ENCODE measurements at regions not wholly inside any gene's neighbourhood (a gene's known extent, or its start where the extent isn't known, plus 50 kb on each side); places are given as distances from the start of the nearest gene placed in this dataset.
"Not testable (repeated sequence)": the region's sequence is repeated elsewhere in the genome, so short reads cannot be mapped to it uniquely, and the experiment has no call there.

GRCh38 chr5:110268283-110268682 is 458.2 kb downstream of the TMEM232 start:
- Histone ChIP-seq H3K4me3 (no peak overlapping the region), H3K4me1 (no peaks in the 10 kb centered on the region), H3K27me3 (no peaks in the 10 kb centered on the region), H3K27ac (no peak overlapping the region), H3K36me3 (replicated peaks in 1 of 2; ENCODE audit: insufficient read depth in 1 of 2, low read depth in 2 of 2) (no peaks in the 10 kb centered on the region), H3K9me3 (no peaks in the 10 kb centered on the region)
- intact Hi-C loops (cut with DNase I) = no loop called here
- TF ChIP-seq, protein P1, sequence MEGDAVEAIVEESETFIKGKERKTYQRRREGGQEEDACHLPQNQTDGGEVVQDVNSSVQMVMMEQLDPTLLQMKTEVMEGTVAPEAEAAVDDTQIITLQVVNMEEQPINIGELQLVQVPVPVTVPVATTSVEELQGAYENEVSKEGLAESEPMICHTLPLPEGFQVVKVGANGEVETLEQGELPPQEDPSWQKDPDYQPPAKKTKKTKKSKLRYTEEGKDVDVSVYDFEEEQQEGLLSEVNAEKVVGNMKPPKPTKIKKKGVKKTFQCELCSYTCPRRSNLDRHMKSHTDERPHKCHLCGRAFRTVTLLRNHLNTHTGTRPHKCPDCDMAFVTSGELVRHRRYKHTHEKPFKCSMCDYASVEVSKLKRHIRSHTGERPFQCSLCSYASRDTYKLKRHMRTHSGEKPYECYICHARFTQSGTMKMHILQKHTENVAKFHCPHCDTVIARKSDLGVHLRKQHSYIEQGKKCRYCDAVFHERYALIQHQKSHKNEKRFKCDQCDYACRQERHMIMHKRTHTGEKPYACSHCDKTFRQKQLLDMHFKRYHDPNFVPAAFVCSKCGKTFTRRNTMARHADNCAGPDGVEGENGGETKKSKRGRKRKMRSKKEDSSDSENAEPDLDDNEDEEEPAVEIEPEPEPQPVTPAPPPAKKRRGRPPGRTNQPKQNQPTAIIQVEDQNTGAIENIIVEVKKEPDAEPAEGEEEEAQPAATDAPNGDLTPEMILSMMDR (IDR thresholded peaks at IDR 0.05) = no peak
- no peak for TF ChIP-seq POLR2A (IDR thresholded peaks at IDR 0.05)
- ATAC-seq = no peak
- no peak for DNase-seq

DNA sequence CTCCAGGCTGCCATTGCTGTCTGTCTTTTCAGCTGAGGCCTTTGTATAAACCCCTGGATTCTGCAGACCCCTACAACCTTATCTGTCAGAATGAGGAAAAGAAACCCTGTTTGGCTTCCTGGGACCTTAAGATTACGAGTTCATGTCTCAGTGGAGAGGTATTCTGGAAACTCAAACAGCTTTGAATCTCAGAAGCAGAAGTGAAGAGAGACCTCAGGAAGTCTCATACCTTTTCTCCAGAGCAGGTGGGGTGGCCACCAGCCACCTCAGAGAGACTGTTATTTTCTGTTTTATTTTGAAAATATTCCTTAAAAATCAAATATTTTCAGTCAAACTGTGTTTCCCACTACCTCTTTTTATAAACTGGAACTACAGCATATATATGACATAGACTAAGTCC is 457.5 kb downstream of the TMEM232 start:
- no peak for TF ChIP-seq POLR2A (IDR thresholded peaks at IDR 0.05)
- TF ChIP-seq, protein P1 (IDR thresholded peaks at IDR 0.05) = no peak
- no peaks in the 10 kb centered on the region for H3K4me1 ChIP-seq
- H3K27me3 ChIP-seq = no peaks in the 10 kb centered on the region
- H3K9me3 ChIP-seq = no peaks in the 10 kb centered on the region
- intact Hi-C loops (cut with DNase I) = no loop called here
- H3K27ac ChIP-seq = no peak overlapping the region
- WGBS, 2 donors = 65 to 71% methylated on average over 1 of the region's 1 CpG
- H3K4me3 ChIP-seq = no peak overlapping the region
- DNase-seq (no peak), ATAC-seq (no peak)
- H3K36me3 ChIP-seq (replicated peaks in 1 of 2; ENCODE audit: insufficient read depth in 1 of 2, low read depth in 2 of 2) = no peaks in the 10 kb centered on the region

- TF ChIP-seq, protein P1 (IDR thresholded peaks at IDR 0.05) = no peak
- no peak for TF ChIP-seq POLR2A (IDR thresholded peaks at IDR 0.05)
- Histone ChIP-seq H3K4me1 (no peaks in the 10 kb centered on the region), H3K4me3 (no peak overlapping the region), H3K36me3 (replicated peaks in 1 of 2; ENCODE audit: insufficient read depth in 1 of 2, low read depth in 2 of 2) (no peaks in the 10 kb centered on the region), H3K9me3 (no peaks in the 10 kb centered on the region), H3K27me3 (no peaks in the 10 kb centered on the region), H3K27ac (no peak overlapping the region)
- DNase-seq (no peak), ATAC-seq (no peak)
- 52 to 68% methylated on average over 3 of the region's 3 CpGs for WGBS, 2 donors
- intact Hi-C loops (cut with DNase I) = no loop called here
Observed at GRCh38 chr5:110269478-110270142, 456.9 kb downstream of the TMEM232 start.

DNA sequence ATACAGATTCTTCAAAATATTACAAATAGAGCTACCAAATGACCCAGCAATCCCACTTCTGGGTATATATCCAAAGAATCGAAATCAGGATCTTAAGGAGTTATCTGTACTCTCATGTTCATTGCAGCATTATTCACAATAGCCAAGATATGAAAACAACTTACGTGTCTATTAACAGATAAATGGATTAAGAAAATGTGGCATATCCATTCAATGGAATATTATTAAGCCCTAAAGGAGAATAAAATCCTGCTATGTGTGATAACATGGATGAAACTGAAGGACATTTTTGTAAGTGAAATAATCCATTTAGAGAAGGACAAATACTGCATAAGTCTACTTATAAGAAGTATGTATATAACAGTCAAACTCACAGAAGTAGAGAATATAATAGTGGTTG is 450.6 kb downstream of the TMEM232 start:
- intact Hi-C loops (cut with DNase I) = no loop called here
- ATAC-seq = no peak
- whole genome bisulfite sequencing, 2 donors = 63 to 76% methylated on average over 2 of the region's 2 CpGs

DNA sequence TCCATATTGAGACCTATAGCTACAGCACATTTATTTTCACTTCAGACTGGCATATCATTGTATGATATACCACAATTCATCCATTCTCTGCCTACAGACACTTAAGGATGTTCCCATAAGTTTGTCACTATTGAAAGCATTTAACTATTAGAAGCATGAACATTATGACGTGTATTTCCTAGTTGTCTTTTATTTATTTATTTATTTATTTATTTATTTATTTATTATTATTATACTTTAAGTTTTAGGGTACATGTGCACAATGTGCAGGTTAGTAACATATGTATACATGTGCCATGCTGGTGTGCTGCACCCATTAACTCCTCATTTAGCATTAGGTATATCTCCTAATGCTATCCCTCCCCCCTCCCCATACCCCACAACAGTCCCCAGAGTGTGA is 448.0 kb downstream of the TMEM232 start:
- H3K4me1 ChIP-seq; H3K27me3 ChIP-seq; H3K27ac ChIP-seq; H3K4me3 ChIP-seq; DNase-seq; H3K36me3 ChIP-seq (replicated peaks in 1 of 2; ENCODE audit: insufficient read depth in 1 of 2, low read depth in 2 of 2); ATAC-seq; intact Hi-C loops (cut with DNase I); H3K9me3 ChIP-seq: not testable (repeated sequence)
- 65 to 79% methylated on average over 1 of the region's 1 CpG for WGBS, 2 donors

More for the DNA sequence above, 450.6 kb downstream of the TMEM232 start:
- H3K27me3 ChIP-seq = no peaks in the 10 kb centered on the region
- H3K4me3 ChIP-seq = no peak overlapping the region
- H3K9me3 ChIP-seq = no peaks in the 10 kb centered on the region
- TF ChIP-seq, protein P1 (IDR thresholded peaks at IDR 0.05) = no peak
- no peak for TF ChIP-seq POLR2A (IDR thresholded peaks at IDR 0.05)
- DNase-seq = no peak
- no peaks in the 10 kb centered on the region for H3K36me3 ChIP-seq (replicated peaks in 1 of 2; ENCODE audit: insufficient read depth in 1 of 2, low read depth in 2 of 2)
- no peaks in the 10 kb centered on the region for H3K4me1 ChIP-seq
- H3K27ac ChIP-seq = no peak overlapping the region

DNA sequence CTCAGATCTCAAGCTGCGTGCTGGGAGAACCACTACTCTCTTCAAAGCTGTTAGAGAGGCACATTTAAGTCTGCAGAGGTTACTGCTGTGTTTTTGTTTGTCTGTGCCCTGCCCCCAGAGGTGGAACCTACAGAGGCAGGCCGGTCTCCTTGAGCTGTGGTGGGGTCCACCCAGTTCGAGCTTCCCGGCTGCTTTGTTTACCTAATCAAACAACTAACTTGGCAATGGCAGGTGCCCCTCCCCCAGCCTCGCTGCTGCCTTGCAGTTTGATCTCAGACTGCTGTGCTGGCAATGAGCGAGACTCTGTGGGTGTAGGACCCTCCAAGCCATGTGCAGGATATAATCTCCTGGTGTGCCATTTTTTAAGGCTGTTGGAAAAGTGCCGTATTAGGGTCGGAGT is 442.4 kb downstream of the TMEM232 start:
- H3K27me3 ChIP-seq; ATAC-seq; H3K4me3 ChIP-seq; H3K36me3 ChIP-seq (replicated peaks in 1 of 2; ENCODE audit: insufficient read depth in 1 of 2, low read depth in 2 of 2); DNase-seq; H3K27ac ChIP-seq; intact Hi-C loops (cut with DNase I); H3K4me1 ChIP-seq: not testable (repeated sequence)
- 79 to 87% methylated on average over 7 to 8 of the region's 8 CpGs for WGBS, 2 donors
- H3K9me3 ChIP-seq = peaks cover 0 to 10% (median 0%) of the 10 kb centered on the region in 3 donors
